BLaER1 treated with 17β-estradiol and CSF1 and Interleukin-3, amounts not matched to agents 10 nM and 100 nM (cell line): ENCODE measurements at regions not wholly inside any gene's neighbourhood (a gene's known extent, or its start where the extent isn't known, plus 50 kb on each side); places are given as distances from the start of the nearest gene placed in this dataset.

Experiments used
- H3K27ac ChIP-seq, 11 experiments: shearing (Covaris generic); formaldehyde crosslinking; 2 replicates each; pipeline ENCODE4 v1.8.1; 2022
- H3K27me3 ChIP-seq, 11 experiments: shearing (Covaris generic); formaldehyde crosslinking; 2 replicates each; pipeline ENCODE4 v1.8.1; 2022
- H3K36me3 ChIP-seq, 11 experiments: shearing (Covaris generic); formaldehyde crosslinking; 2 replicates each; pipeline ENCODE4 v1.8.1; 2022
- H3K4me1 ChIP-seq, 10 experiments: shearing (Covaris generic); formaldehyde crosslinking; 2 replicates each; pipeline ENCODE4 v1.8.1; 2022
- H3K4me2 ChIP-seq, 11 experiments: shearing (Covaris generic); formaldehyde crosslinking; 2 replicates each; pipeline ENCODE4 v1.8.1; 2022
- H3K4me3 ChIP-seq, 10 experiments: shearing (Covaris generic); formaldehyde crosslinking; 2 replicates each; pipeline ENCODE4 v1.8.1; 2022
- H3K9ac ChIP-seq, 11 experiments: shearing (Covaris generic); formaldehyde crosslinking; 2 replicates each; pipeline ENCODE4 v1.8.1; 2022
- H3K9me3 ChIP-seq, 11 experiments: shearing (Covaris generic); formaldehyde crosslinking; replicated peaks in 1 of 11; 2 replicates each; pipeline ENCODE4 v1.8.1; 2022
- H4K20me1 ChIP-seq, 11 experiments: shearing (Covaris generic); formaldehyde crosslinking; 2 replicates each; pipeline ENCODE4 v1.8.1; 2022
- Cebpa-rat ChIP-seq, 11 experiments: shearing (Covaris generic); IDR thresholded peaks; 2 replicates each; pipeline ENCODE4 v1.8.1; 2022

DNA sequence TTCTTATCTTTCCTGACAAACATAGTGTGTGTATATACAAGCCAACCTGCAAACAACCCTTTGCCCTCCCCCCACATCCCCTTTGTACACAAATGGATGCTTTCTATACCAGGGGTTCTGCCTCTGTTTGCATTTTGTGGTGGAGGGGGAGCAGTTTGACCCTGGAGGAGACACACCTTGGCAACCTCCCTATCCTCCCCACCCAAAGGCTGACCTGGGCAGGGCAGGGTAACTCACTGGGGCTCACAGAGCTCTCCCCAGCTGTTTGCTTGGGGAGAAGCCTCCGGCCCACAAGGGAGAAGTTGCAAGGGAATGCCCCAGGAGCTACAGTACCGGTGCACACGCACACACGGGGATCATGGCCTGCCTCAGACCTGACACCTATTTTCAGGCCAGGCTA is 372.6 kb downstream of the BCOR start:
- no peaks in the 10 kb centered on the region for H3K36me3 ChIP-seq
- H3K9ac ChIP-seq = no peak overlapping the region
- TF ChIP-seq Cebpa-rat (IDR thresholded peaks at IDR 0.05) = no peak
- H3K9me3 ChIP-seq = peaks cover 0 to 21% (median 8%) of the 10 kb centered on the region in 11 experiments; a peak in 12 of 22 replicates
- peaks cover 7 to 56% (median 38%) of the 10 kb centered on the region in 10 experiments for H3K4me1 ChIP-seq
- H3K27ac ChIP-seq = peak overlapping the region in 3 of 11 experiments; percentile 41 to 60 (median 50); a peak in 5 of 22 replicates
- no peaks in the 10 kb centered on the region for H4K20me1 ChIP-seq
- H3K27me3 ChIP-seq = no peaks in the 10 kb centered on the region
- H3K4me2 ChIP-seq = peak overlapping the region in 7 of 11 experiments; percentile 40 to 81 (median 63); a peak in 12 of 22 replicates
- H3K4me3 ChIP-seq = no peak overlapping the region; a peak in 1 of 20 replicates

DNA sequence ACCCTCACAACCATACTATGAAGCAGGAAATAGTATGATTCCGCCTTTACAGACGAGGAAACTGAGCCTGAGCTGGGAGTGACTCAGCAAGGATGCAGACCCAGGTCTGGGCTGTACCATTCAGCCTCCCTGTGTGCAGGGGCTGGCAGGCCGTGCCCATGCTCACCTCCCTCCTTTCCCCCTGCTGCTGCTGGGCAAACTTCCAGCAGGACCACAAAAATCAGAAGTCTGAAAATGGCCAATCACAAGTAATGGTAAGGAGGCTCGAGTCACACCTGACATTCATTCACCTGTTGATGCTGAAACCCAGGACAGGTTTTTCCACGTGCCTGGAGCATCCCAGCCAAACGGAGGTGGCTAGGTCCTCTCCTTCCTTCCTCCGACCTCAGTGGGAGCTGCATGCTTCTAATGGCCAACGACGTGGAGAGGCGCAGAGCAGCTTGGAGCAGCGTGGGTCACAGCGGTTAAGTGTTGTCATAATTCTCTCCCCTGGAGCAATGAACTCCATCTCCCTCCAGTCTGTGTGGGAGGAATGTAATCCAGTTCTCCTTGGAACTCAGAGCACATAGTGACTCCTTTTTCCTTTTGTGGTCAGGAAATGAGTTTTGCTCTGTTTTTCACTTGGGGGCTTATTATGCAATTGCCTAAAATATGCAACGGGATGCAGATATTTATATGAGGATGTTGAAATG is 371.7 kb downstream of the BCOR start:
- peaks cover 0 to 21% (median 8%) of the 10 kb centered on the region in 11 experiments; a peak in 12 of 22 replicates for H3K9me3 ChIP-seq
- no peaks in the 10 kb centered on the region for H3K27me3 ChIP-seq
- H3K27ac ChIP-seq = peak overlapping the region in 6 of 11 experiments; percentile 14 to 60 (median 30); a peak in 9 of 22 replicates
- H3K4me2 ChIP-seq = peak overlapping the region in 10 of 11 experiments; percentile 1 to 81 (median 62); a peak in 16 of 22 replicates
- no peak overlapping the region; a peak in 2 of 22 replicates for H3K9ac ChIP-seq
- H3K4me1 ChIP-seq = peaks cover 17 to 65% (median 48%) of the 10 kb centered on the region in 10 experiments
- H3K4me3 ChIP-seq = no peak overlapping the region; a peak in 1 of 20 replicates
- TF ChIP-seq Cebpa-rat (IDR thresholded peaks at IDR 0.05) = peak in 2 of 11 experiments; percentile 9 to 15; a peak in 2 of 22 replicates
- H4K20me1 ChIP-seq = no peaks in the 10 kb centered on the region
- no peaks in the 10 kb centered on the region for H3K36me3 ChIP-seq

DNA sequence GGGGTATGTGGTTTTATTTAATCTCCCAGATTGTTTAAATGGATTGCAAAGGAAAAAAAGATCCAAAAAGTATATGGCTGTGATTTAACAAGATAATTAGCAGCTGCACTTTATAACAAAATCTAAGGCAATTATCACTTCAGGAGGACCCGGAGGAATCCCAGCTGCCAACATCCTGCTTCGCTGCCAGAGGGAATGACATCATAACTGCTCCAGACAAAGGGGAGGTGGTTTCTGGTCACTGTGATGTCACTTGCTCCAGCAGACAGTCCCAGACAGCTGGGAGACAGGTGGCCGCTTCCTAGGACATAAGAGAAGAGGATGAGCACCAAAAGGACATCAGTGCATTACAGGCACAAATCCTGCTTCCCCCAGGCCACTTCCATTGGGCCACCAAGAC is 371.0 kb downstream of the BCOR start:
- H3K4me1 ChIP-seq = peaks cover 24 to 72% (median 54%) of the 10 kb centered on the region in 10 experiments
- peak overlapping the region in 5 of 11 experiments; percentile 5 to 53 (median 11); a peak in 6 of 22 replicates for H3K27ac ChIP-seq
- no peaks in the 10 kb centered on the region for H3K27me3 ChIP-seq
- TF ChIP-seq Cebpa-rat (IDR thresholded peaks at IDR 0.05) = no peak
- no peak overlapping the region for H3K4me3 ChIP-seq
- peaks cover 0 to 21% (median 8%) of the 10 kb centered on the region in 11 experiments; a peak in 12 of 22 replicates for H3K9me3 ChIP-seq
- H3K4me2 ChIP-seq = peak overlapping the region in 9 of 11 experiments; percentile 1 to 81 (median 63); a peak in 14 of 22 replicates
- no peaks in the 10 kb centered on the region for H4K20me1 ChIP-seq
- no peaks in the 10 kb centered on the region for H3K36me3 ChIP-seq
- no peak overlapping the region for H3K9ac ChIP-seq

DNA sequence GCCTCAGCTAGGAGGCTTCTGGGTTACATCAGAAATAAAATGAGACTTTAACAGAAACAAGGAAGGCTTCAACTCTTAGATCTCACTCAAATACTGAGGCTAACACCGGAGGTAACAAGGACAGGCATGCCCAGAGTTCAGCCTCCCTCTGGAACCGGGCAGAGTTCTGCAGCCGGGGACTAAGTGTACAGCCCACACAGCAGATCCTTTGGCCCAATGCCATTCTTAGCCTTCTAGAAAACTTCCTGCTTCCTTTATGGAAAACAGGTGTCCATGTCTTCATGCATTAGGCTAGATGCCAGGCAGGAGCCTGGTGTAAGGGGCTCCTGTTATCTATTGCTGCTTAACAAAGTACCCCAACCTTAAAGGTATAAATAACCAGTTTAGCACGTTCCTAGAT is 369.7 kb downstream of the BCOR start:
- Histone ChIP-seq H3K9ac (no peak overlapping the region), H3K4me1 (peaks cover 25 to 82% (median 56%) of the 10 kb centered on the region in 10 experiments), H3K27ac (no peak overlapping the region), H4K20me1 (no peaks in the 10 kb centered on the region), H3K9me3 (peaks cover 0 to 19% (median 6%) of the 10 kb centered on the region in 11 experiments; a peak in 12 of 22 replicates), H3K4me3 (no peak overlapping the region), H3K36me3 (no peaks in the 10 kb centered on the region), H3K27me3 (no peaks in the 10 kb centered on the region), H3K4me2 (peak overlapping the region in 7 of 11 experiments; percentile 19 to 81 (median 63); a peak in 8 of 22 replicates)
- no peak for TF ChIP-seq Cebpa-rat (IDR thresholded peaks at IDR 0.05)

DNA sequence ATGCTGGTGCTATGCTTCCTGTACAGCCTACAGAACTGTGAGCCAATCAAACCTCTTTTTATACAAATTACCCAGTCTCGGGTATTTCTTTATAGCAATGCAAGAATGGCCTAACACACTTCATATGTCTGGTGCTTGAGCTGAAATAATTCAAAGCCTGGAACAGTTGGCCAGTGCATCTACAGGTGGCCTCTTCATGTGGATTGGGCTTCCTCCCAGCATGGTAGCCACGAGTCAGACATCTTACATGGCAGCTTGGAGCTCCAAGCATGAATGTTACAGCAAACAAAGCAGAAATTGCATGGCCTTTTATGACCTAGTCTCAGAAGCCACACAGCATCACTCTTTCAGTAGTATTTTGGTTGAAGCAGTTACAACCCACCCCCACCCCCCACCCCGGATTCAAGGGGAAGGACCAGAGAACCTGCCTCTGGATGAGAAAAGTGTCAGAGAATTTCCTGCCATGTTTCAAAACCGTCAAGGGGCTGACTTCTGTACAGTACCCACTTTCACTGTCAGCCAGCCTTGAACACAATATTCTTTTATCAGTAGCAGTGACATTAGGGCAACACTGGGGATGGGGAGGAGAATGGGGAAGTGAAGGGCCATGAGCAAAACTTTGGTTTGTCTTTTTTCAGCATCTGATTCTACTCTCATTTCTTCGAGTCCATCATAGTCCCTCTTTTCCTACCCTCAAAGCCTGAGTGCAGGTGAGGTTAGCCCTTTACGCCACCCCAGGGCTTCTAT is 368.7 kb downstream of the BCOR start:
- H3K36me3 ChIP-seq = no peaks in the 10 kb centered on the region
- no peak overlapping the region for H3K4me3 ChIP-seq
- peaks cover 25 to 87% (median 56%) of the 10 kb centered on the region in 10 experiments for H3K4me1 ChIP-seq
- TF ChIP-seq Cebpa-rat (IDR thresholded peaks at IDR 0.05) = no peak
- peak overlapping the region in 5 of 11 experiments; percentile 51 to 72 (median 71); a peak in 5 of 22 replicates for H3K27ac ChIP-seq
- no peak overlapping the region; a peak in 1 of 22 replicates for H3K9ac ChIP-seq
- no peaks in the 10 kb centered on the region for H3K27me3 ChIP-seq
- no peaks in the 10 kb centered on the region for H4K20me1 ChIP-seq
- H3K9me3 ChIP-seq = peaks cover 0 to 9% (median 4%) of the 10 kb centered on the region in 11 experiments; a peak in 6 of 22 replicates
- H3K4me2 ChIP-seq = peak overlapping the region in 7 of 11 experiments; percentile 59 to 79 (median 66); a peak in 13 of 22 replicates

DNA sequence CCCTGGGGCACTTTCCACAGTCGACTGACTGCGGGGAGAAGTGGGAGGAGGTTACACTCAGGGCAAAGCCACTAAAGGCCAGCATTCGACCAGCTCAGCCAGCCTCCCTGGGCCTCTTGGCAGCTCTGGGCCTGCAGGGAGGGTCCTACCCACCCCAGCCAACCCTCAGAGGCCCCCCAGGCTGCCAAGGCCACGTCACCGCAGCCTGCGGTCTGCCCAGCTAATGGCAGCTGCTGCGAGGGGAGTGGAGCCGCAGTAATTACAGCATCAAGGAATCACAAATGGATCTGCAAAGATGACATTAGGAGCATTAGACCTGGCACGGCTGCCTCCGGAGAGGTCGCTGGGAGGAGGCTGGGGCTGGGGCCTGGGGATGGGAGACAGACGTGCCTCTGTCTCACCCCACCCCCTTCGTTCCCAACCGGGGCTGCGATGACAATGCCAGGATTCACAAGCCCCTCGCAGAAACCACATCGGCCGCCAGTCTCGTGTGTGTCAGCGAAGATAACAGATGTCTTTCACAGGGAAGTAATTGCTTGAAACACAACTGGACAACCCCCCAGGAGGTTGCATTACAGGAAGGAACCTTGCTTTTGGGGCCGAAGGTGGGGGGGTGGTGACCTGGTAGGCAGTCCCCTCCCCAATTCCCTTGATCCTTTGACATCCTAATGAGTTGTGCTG is 367.6 kb downstream of the BCOR start:
- no peaks in the 10 kb centered on the region for H3K27me3 ChIP-seq
- peak overlapping the region; percentile 47 to 79 (median 62) for H3K4me2 ChIP-seq
- peaks cover 0 to 8% (median 4%) of the 10 kb centered on the region in 11 experiments; a peak in 5 of 22 replicates for H3K9me3 ChIP-seq
- no peaks in the 10 kb centered on the region for H4K20me1 ChIP-seq
- peak overlapping the region in 9 of 11 experiments; percentile 25 to 72 (median 51); a peak in 14 of 22 replicates for H3K27ac ChIP-seq
- no peaks in the 10 kb centered on the region for H3K36me3 ChIP-seq
- peaks cover 25 to 78% (median 55%) of the 10 kb centered on the region in 10 experiments for H3K4me1 ChIP-seq
- 0 out of 20 replicates have a peak overlapping the region, but pooled peaks of 1 of the 10 experiments have one; percentile 33 for H3K4me3 ChIP-seq
- H3K9ac ChIP-seq = peak overlapping the region in 6 of 11 experiments; percentile 18 to 56 (median 48); a peak in 10 of 22 replicates
- TF ChIP-seq Cebpa-rat (IDR thresholded peaks at IDR 0.05) = no peak

DNA sequence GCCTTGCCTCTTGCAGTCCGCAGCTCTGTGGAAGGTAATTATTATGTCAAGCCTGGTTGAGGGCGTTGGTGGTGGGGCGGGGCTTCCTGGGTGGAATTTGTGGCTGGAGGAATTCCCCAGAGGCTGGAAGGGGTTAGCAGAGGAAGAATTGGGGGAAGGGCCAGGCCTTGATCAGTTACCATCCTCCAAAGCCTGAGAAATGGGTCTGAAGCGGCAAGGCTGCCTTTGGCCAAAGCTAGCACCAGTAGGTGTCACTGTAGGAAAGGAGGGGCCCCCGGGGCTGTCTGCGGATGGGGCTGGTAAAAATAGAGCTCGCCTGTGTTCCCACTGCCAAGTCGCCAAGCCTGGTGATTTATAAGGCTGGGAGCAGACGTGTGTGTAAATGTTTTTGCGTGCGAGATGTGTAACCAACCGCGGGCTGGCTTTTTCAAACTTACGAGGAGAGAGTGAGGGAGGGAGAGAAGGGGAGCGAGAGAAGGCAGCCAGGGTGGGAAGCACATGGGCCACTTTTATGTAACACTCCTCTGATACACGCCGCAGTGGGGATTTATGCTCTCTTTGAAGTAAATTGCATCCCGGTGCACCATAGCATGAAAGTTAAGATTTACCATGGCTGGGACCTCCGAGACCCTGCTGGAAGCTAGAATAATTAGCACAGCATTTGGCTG is 367.0 kb downstream of the BCOR start:
- Histone ChIP-seq H3K27ac (peak overlapping the region in 9 of 11 experiments; percentile 17 to 72 (median 51); a peak in 12 of 22 replicates), H3K9me3 (peaks cover 0 to 8% (median 4%) of the 10 kb centered on the region in 11 experiments; a peak in 5 of 22 replicates), H3K9ac (peak overlapping the region in 6 of 11 experiments; percentile 4 to 56 (median 48); a peak in 9 of 22 replicates), H3K4me2 (peak overlapping the region; percentile 47 to 79 (median 62)), H3K4me1 (peaks cover 30 to 77% (median 52%) of the 10 kb centered on the region in 10 experiments), H3K36me3 (no peaks in the 10 kb centered on the region), H3K27me3 (no peaks in the 10 kb centered on the region), H3K4me3 (no peak overlapping the region; a peak in 1 of 20 replicates), H4K20me1 (no peaks in the 10 kb centered on the region)
- no peak for TF ChIP-seq Cebpa-rat (IDR thresholded peaks at IDR 0.05)

DNA sequence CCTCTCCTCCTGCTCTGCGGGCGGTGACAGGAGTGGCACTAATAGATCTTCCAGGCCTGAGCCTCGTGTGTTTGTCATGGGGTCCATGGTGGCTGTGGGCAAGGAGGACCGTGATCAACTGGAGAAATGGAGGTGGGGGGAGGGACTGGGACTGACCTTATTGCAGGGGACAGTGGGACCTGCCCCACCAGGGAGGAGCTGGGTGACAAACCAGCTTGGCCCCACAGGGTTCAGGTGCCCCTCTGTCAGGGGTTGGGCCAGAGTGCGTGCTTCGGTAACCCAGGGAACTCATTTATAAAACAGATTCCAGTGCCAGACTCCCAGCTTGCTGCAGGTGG is 366.5 kb downstream of the BCOR start:
- Histone ChIP-seq H3K27me3 (no peaks in the 10 kb centered on the region), H3K9me3 (peaks cover 0 to 8% (median 4%) of the 10 kb centered on the region in 11 experiments; a peak in 5 of 22 replicates), H3K9ac (peak overlapping the region in 5 of 11 experiments; percentile 4 to 51 (median 47); a peak in 7 of 22 replicates), H4K20me1 (no peaks in the 10 kb centered on the region), H3K4me1 (peaks cover 35 to 77% (median 52%) of the 10 kb centered on the region in 10 experiments), H3K36me3 (no peaks in the 10 kb centered on the region), H3K4me2 (peak overlapping the region; percentile 47 to 79 (median 62)), H3K4me3 (no peak overlapping the region), H3K27ac (peak overlapping the region in 7 of 11 experiments; percentile 3 to 72 (median 64); a peak in 8 of 22 replicates)
- no peak for TF ChIP-seq Cebpa-rat (IDR thresholded peaks at IDR 0.05)
